Right ventricle myocardium superior (tissue), 1 donor: ENCODE measurements at regions not wholly inside any gene's neighbourhood (a gene's known extent, or its start where the extent isn't known, plus 50 kb on each side); places are given as distances from the start of the nearest gene placed in this dataset.

ENCODE experiments used
- ATAC-seq: fragments of 200-7000 bp; cut with Tn5 transposase; one replicate; pipeline ENCODE4 v1.9.1; 2020; ENCODE audit warnings: mild to moderate bottlenecking; ENCODE audit not compliant: poor library complexity
- DNase-seq: peaks from one replicate; pipeline ENCODE4 v3.0.0-alpha.2; 2020
- intact Hi-C: fragments of 100-400 bp; cut with DNase I; formaldehyde crosslinking; loops from one replicate; pipeline ENCODE4 v1.11.2; 2022
- donor health status: DM: no; HTN: yes; CAD: no; lungs with severe emphysema.

GRCh38 chr11:27807596-27807995, 107.3 kb upstream of the BDNF start:
- intact Hi-C loops, result no loop called here
- ATAC-seq, result no peak
- DNase-seq, result no peak

- no peak for DNase-seq
- ATAC-seq, result no peak
- intact Hi-C loops, result no loop called here
Measured at GRCh38 chr11:27806122-27806521, 105.9 kb upstream of the BDNF start.

- intact Hi-C loops, result no loop called here
- DNase-seq (peak; percentile 39), ATAC-seq (peak; percentile 67)
Measured at GRCh38 chr11:27795955-27796861, 96.0 kb upstream of the BDNF start.

DNA sequence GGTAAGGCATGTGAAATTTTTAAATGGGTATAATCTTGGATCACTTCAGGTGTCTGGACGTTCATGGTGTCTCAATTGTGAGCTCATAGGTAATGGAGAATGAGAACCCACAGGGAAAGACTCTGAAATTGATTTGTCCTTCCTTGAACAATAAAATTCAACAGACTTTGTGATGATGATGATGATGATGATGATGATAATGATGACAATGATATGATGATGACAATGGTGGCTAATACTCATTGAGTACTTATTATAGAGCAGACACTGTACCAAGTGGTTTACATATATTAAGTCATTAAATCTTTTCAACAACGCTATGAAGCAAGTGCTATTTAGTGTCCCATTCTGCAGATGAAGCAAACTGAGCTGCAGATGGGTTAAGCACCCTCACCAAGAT, 86.6 kb upstream of the BDNF start:
- ATAC-seq, result no peak
- intact Hi-C loops, result no loop called here
- no peak for DNase-seq

GRCh38 chr11:27786331-27786730, 86.1 kb upstream of the BDNF start:
- intact Hi-C loops, result no loop called here
- ATAC-seq (no peak), DNase-seq (no peak)

DNA sequence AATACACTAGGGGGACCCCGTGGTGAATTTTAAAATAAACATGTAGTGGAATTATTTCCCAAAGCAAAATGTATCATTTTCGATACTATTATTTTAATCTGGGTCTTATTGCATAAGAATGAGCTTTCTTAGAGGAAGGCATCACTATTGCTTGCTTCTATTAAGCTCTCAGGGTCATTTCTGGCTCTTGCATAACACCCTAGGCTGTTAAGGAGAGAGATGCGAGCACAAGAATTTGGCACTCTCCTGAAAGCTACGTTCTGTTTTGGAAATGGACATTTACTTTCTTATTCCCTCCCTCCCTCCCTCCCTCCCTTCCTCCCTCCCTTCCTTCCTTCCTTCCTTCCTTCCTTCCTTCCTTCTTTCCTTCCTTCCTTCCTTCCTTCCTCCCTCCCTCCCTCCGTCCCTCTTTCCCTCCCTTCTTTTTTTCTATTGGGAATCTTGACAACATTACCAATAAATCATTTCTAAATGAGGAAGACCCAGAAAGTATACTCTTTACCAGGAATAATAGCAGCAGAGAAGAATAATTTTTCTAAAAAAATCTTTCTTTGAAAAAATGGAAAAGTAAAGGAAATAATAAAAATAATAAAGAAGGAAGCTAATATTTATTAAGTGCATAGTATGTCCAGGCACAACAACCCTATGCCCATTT, 83.6 kb upstream of the BDNF start:
- intact Hi-C loops, result no loop called here
- ATAC-seq, result no peak
- no peak for DNase-seq

DNA sequence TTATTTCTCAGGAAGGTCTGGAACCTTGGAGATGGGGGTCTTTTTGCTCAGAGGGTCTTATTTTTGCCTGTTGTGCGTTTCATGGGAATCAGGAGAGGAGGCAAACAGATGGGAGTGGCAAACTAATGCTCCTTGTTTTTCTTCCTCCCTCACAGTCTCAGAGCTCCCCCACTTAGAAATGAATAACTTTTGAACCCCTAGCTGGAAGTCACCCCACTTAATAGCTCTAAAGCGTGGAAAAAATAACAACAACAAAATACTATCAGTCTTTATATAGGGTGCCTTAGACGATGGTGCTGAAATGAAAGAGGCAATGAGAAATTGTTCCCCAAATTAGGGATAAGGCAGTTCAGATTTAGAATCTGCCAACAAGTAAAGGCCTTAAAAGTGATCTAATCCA, 76.8 kb upstream of the BDNF start:
- ATAC-seq, result no peak
- intact Hi-C loops, result no loop called here

DNA sequence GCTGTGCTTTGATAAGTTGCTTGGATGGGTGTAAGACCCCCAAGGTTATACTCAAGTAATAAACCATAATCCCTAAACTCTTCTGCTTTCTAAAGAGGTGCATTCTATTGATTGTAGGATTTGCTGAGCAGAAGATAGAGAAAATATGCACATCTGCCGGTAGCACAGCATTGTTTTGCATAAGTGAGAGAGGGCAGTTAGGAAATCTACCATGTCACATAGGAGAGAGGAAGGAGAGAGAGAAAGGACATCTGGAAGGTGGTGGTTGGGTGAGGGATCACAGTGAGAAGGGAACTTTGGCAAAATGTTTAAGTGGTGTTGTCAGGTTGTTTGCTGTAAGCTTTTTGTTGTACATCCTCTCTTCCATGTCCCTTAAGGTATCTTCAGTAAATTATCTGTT, 73.6 kb upstream of the BDNF start:
- no peak for DNase-seq
- ATAC-seq, result no peak
- intact Hi-C loops, result no loop called here

More for the DNA sequence above, 76.8 kb upstream of the BDNF start:
- no peak for DNase-seq

- no peak for ATAC-seq
- no peak for DNase-seq
- intact Hi-C loops, result no loop called here
Measured at GRCh38 chr11:27771516-27771915, 71.3 kb upstream of the BDNF start.

GRCh38 chr11:27770576-27770975, 70.3 kb upstream of the BDNF start:
- intact Hi-C loops, result no loop called here
- ATAC-seq, result no peak
- no peak for DNase-seq

- DNase-seq (no peak), ATAC-seq (no peak)
- intact Hi-C loops, result no loop called here
Measured at GRCh38 chr11:27763736-27764135, 63.5 kb upstream of the BDNF start.

- DNase-seq (no peak), ATAC-seq (no peak)
- intact Hi-C loops, result no loop called here
Measured at GRCh38 chr11:27761356-27761755, 61.1 kb upstream of the BDNF start.

DNA sequence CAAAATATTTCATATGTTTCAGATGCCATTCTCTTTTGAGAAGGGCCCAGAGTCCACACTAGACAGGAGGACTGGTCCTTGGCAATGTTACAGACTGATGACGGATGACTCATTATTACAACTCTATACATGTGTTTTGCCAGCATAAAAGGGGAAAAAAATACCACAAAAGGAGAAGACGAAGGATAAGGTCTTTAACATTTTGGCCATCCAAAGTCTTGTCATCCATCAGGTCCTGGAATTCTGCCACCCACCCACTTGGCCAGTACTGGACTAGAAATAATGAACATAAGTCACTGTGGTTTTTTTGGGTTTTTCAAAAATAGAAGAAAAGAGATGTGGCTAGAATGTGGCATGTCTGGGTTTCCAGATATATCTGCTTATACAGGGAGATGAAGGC, 57.7 kb upstream of the BDNF start:
- DNase-seq (no peak), ATAC-seq (no peak)
- intact Hi-C loops, result no loop called here

- intact Hi-C loops, result no loop called here
- DNase-seq (no peak), ATAC-seq (no peak)
Measured at GRCh38 chr11:27754035-27755017, 54.1 kb upstream of the BDNF start.
